ENCODE measurements at regions not wholly inside any gene's neighbourhood (a gene's known extent, or its start where the extent isn't known, plus 50 kb on each side); places are given as distances from the start of the nearest gene placed in this dataset.
"Not testable (repeated sequence)": the region's sequence is repeated elsewhere in the genome, so short reads cannot be mapped to it uniquely, and the experiment has no call there.

DNA sequence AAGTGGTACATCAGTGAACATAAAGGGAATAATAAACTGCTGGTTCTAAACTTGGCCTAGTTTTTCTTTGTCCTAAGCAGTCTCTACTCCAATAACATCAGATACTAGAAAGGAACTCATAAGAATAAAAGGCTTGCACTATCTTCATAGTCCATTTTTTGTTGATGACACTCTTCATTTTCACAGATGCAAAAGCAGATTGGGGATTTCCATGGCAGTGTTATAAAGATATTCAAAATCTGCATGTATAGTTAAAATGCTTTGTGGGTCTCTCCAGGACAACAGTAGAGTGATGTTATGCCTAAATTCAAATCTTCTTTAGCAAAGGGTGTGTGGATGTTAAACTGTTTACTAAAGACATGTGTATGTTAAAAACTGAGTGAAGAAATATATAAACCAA is 745.8 kb downstream of the TRHDE start:
- H3K4me3 ChIP-seq, result no peak overlapping the region
- no peak overlapping the region for H3K27ac ChIP-seq
- no peaks in the 10 kb centered on the region for H3K9me3 ChIP-seq (replicated peaks)
- no peak for DNase-seq
- H3K36me3 ChIP-seq, result no peaks in the 10 kb centered on the region
- no peaks in the 10 kb centered on the region for H3K27me3 ChIP-seq
- H3K4me1 ChIP-seq, result no peaks in the 10 kb centered on the region

DNA sequence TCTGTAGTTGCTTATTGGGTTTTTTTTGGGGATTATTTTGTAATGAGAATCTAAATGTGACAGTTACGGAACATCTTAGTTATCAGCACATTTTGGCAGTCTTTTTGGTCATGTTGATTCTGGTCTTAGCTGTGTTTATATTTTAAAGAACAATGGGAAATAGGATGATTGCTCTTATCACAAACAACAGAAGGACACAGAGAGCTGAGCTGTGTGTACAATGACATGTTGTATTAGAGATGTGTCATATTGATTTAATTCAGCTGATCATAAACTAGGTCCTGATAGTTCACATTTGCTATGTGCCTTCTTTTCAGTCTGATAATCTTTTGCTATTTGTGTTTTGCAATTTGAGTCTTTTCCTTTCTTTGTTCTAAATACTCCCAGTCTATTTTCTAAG is 781.7 kb downstream of the TRHDE start:
- Histone ChIP-seq H3K27ac (no peak overlapping the region), H3K4me1 (no peaks in the 10 kb centered on the region), H3K4me3 (no peak overlapping the region), H3K9me3 (replicated peaks) (no peaks in the 10 kb centered on the region), H3K27me3 (no peaks in the 10 kb centered on the region), H3K36me3 (no peaks in the 10 kb centered on the region)
- DNase-seq, result no peak

DNA sequence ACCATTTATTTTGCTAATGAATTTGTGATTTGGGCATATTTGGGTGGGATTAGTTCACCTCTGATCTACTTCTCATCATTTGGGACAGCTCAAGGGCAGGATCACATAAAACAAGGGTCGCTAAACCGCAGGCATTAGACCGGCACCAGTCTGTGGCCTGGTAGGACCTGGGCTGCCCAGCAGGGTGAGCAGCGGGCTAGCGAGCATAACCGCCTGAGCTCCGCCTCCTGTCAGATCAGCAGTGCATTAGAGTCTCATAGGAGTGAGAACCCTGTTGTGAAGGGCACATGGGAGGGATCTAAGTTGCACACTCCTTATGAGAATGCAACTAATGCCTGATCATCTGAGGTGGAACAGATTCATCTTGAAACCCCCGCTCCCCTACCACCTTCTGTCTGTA is 785.3 kb downstream of the TRHDE start:
- peak in 1 of 2 experiments; percentile 1 for DNase-seq
- Histone ChIP-seq H3K27me3 (no peaks in the 10 kb centered on the region), H3K4me3 (no peak overlapping the region)

DNA sequence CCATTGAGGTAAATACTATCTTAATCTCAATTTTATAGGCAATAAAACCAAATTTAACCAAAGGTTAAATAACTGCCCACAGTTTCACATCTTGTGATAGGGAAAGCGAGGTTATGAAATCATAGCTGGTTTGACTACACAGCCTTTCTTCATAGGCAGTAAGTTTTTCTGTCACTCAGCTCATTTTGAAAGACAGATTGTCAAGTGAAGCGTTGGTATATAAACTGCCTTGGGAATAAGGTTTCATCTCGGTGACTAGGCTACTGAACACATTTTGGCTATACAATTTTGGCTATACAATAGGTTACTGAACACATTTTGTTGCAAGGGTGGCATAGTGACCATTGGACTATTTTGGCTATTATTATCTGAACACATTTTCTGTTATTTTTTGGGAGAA is 793.7 kb downstream of the TRHDE start:
- H3K9me3 ChIP-seq (replicated peaks), result no peaks in the 10 kb centered on the region
- DNase-seq, result no peak

More for the DNA sequence above, 785.3 kb downstream of the TRHDE start:
- Histone ChIP-seq H3K9me3 (replicated peaks) (no peaks in the 10 kb centered on the region), H3K4me1 (no peaks in the 10 kb centered on the region), H3K27ac (no peak overlapping the region), H3K36me3 (no peaks in the 10 kb centered on the region)

DNA sequence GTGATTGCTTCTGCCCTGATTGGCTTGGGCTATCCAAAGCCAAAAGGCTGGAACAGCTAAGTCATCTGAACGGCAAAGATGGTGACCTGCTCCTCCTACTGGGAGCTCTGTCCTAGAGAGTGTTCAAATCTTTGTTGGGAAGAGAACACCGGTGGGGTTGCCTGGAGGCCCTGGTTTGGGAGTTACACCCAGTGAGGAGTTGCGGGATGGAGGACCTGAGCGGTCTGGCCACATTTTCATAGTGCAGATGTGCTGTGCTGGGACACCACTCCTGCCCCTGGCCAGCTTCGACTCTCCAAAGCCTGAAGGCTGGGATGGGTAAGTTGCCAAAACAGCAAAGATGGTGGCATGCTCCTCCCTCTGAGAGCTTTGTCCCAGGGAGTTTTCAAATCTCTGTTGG is 795.4 kb downstream of the TRHDE start:
- Histone ChIP-seq H3K27me3 (no peaks in the 10 kb centered on the region), H3K36me3 (no peaks in the 10 kb centered on the region), H3K4me3 (no peak overlapping the region), H3K9me3 (replicated peaks) (no peaks in the 10 kb centered on the region), H3K27ac (no peak overlapping the region), H3K4me1 (no peaks in the 10 kb centered on the region)
- DNase-seq, result no peak

More for the DNA sequence above, 793.7 kb downstream of the TRHDE start:
- no peaks in the 10 kb centered on the region for H3K27me3 ChIP-seq
- H3K4me1 ChIP-seq, result no peaks in the 10 kb centered on the region
- no peaks in the 10 kb centered on the region for H3K36me3 ChIP-seq
- H3K27ac ChIP-seq, result no peak overlapping the region
- H3K4me3 ChIP-seq, result no peak overlapping the region

DNA sequence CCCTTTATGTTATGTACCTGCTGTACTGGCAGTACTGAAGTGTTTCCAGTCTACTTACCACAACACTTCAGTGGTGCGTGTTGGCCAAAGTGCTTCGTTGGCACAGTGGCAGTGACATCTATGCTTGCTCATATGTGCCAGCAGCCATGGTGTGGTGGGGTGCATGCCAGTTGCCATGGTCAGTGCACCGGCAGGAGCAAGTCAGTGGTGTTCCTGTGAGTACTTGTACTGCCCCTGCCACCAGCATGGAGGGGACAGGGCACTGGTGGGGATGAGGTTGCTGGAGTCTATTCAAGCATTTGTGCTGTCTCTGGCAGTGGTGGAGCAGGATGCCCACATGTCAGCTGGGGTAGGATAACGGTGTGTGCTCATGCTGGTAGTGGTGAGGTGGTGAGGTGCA is 800.0 kb downstream of the TRHDE start:
- no peak overlapping the region for H3K27ac ChIP-seq
- DNase-seq, result no peak
- no peaks in the 10 kb centered on the region for H3K36me3 ChIP-seq
- H3K27me3 ChIP-seq, result no peaks in the 10 kb centered on the region
- no peaks in the 10 kb centered on the region for H3K9me3 ChIP-seq (replicated peaks)
- no peaks in the 10 kb centered on the region for H3K4me1 ChIP-seq
- H3K4me3 ChIP-seq, result no peak overlapping the region

DNA sequence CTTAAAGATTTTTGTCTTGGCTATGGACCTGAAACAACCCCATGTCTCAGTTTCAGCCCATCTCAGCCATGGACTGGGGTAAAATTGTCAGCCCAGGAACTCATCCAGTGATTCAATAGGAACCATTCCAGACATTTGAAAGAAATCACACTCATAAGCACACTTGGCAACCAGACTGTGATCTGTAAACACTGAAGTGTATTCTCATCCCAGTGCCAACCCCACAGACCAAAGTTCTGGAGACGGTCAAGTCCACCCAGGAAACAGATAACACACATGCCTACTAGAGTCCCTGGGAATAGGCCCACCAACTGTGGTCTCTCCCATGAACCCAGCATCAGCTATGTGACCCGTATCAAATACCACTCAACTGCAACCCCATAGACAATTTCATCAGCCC is 804.6 kb downstream of the TRHDE start:
- H3K4me3 ChIP-seq, result no peak overlapping the region
- no peak for DNase-seq
- no peaks in the 10 kb centered on the region for H3K4me1 ChIP-seq
- no peaks in the 10 kb centered on the region for H3K36me3 ChIP-seq
- no peak overlapping the region for H3K27ac ChIP-seq
- no peaks in the 10 kb centered on the region for H3K27me3 ChIP-seq
- H3K9me3 ChIP-seq (replicated peaks), result no peaks in the 10 kb centered on the region

DNA sequence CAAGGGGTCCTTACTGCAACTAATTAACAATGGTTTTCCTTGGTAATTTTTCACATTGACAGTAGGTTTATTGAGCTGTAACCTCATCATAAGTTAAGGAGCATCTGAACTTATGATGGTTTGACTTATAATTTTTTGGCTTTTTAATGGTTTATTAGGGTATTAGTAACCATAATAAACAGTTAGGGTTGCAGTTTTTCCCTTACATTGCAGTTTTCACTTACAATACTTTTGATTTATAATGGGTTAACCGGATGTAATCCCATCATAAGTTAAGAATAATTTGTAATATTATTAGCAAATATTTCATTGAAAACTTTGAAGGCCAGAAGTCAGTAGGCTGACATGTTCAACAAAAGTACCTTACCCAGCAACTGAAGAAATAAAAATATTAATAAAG is 811.6 kb downstream of the TRHDE start:
- no peak for DNase-seq
- Histone ChIP-seq H3K36me3 (no peaks in the 10 kb centered on the region), H3K27me3 (no peaks in the 10 kb centered on the region), H3K4me1 (no peaks in the 10 kb centered on the region), H3K27ac (no peak overlapping the region), H3K9me3 (replicated peaks) (no peaks in the 10 kb centered on the region), H3K4me3 (no peak overlapping the region)

DNA sequence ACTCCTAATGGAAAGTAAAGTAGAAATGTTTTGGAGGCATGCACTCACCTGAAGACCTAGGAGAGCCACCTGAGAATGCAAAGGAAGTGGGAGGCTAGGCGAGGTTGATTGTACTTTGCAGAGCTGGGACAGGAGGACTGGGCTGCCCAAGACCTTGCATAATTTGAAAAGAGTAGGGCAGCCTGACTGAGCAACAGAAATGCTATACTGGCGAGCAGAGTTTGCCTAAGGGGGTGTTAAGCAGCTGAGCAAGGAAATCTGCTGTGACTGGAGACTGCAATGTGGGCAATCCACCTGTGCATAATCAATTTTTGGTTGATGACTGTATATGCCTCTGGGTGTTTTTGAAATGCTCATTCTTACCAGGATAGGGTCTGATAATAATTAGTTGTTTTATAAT is 834.1 kb downstream of the TRHDE start:
- H3K36me3 ChIP-seq, result no peaks in the 10 kb centered on the region
- H3K27me3 ChIP-seq, result no peaks in the 10 kb centered on the region
- H3K4me1 ChIP-seq, result 0 out of 2 replicates have a peak, but pooled peaks cover 2% of the 10 kb centered on the region
- DNase-seq, result peak; percentile 37 to 64
- no peaks in the 10 kb centered on the region for H3K9me3 ChIP-seq (replicated peaks)
- no peak overlapping the region for H3K27ac ChIP-seq
- H3K4me3 ChIP-seq, result no peak overlapping the region

DNA sequence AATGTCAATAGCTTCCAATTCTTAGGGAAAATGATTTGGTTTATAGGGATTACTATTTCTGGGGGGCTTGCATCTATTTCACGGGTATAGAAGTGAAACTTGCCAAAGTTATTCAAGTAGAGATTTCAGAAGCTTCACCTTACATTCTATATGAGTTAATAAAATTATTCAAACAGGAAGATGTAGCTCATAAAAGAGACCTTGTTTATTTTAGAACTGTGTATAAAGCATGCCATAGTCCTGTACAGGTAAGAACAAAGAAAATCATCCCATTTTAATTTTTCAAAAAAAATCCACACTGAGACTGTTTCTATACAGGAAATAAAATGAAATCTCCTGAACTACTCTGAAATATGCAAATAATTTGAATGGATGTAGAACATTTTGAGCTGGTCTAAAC is 834.7 kb downstream of the TRHDE start:
- no peak for DNase-seq
- Histone ChIP-seq H3K36me3 (no peaks in the 10 kb centered on the region), H3K27ac (no peak overlapping the region), H3K4me3 (no peak overlapping the region), H3K27me3 (no peaks in the 10 kb centered on the region), H3K4me1 (0 out of 2 replicates have a peak, but pooled peaks cover 2% of the 10 kb centered on the region), H3K9me3 (replicated peaks) (no peaks in the 10 kb centered on the region)

DNA sequence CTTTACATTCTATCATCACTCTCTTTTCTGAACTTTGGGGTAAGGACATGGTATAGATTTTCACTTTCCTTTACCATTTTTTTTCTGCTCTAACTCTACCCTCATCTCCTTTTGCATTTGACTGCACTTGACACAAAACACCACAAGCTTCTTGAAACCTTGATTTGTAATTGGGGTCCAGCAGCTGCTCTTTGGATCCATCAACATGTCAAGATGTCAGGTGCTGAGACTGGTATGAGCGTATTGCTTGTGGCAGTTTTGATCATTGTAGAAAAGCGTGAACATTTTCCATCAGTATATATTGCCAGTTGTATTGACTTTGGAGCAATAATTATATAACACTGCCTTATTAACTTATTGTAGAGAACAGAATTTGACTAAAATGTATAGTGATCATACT is 838.6 kb downstream of the TRHDE start:
- DNase-seq, result no peak
- Histone ChIP-seq H3K27me3 (no peaks in the 10 kb centered on the region), H3K27ac (no peak overlapping the region), H3K4me1 (0 out of 2 replicates have a peak, but pooled peaks cover 2% of the 10 kb centered on the region), H3K36me3 (no peaks in the 10 kb centered on the region), H3K9me3 (replicated peaks) (no peaks in the 10 kb centered on the region), H3K4me3 (no peak overlapping the region)

DNA sequence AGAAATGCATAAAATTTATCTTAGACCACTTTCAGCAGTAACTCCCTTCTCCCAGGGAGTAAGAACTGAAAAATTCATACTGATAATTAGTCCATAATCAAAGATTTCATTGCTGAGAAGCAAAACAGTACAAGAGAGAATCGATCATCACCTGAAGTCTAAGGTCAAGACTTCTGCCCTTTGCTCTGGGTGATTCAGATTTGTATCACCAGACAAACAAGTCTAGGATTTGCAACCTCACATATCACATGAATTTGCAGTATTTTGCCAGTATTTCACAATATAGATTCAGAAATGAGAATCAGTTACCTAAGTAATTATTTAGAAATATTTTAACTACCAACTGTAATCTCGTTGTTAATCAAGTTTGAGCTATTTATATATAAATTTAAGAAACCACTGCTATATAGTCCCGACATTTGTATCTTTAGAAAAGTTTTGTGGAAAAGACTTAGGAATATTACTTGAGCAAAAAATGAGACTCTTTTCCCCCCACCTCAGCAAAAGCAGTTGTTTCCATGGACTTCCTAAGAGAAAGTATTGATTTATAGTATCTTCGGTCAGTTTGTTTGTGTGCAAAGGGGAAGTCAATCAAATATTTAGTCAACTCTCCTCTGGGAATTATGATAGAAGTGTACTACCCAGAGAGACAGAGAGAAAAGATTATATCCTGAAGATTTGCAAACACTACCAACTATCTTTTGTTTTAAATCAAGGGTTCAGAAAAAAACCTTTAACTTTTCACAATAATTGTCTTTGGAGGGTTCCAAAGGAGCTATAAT is 840.1 kb downstream of the TRHDE start:
- DNase-seq, result no peak
- Histone ChIP-seq H3K4me3 (no peak overlapping the region), H3K27ac (no peak overlapping the region), H3K9me3 (replicated peaks) (no peaks in the 10 kb centered on the region), H3K36me3 (no peaks in the 10 kb centered on the region), H3K4me1 (no peaks in the 10 kb centered on the region), H3K27me3 (no peaks in the 10 kb centered on the region)

DNA sequence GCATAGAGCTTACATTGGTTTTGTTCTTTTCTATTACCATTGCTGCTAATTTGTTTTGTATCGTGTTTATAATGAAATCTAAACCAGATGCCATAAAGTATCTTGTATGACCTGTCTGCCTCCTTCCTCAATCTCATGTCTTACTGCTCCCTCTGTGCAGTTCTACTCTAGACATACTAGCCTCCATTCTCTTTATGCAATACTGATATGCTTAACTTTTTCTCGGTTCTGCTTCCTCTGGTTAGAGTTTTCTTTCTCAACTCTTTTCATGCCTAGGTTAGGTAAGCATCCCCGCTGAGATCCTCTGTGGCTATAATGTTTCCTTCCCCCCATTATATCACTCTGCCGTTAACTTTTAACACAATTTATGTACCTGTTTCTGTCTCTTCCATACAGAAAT is 852.3 kb downstream of the TRHDE start:
- Histone ChIP-seq H3K4me1 (no peaks in the 10 kb centered on the region), H3K9me3 (replicated peaks) (no peaks in the 10 kb centered on the region), H3K36me3 (no peaks in the 10 kb centered on the region), H3K4me3 (no peak overlapping the region), H3K27me3 (no peaks in the 10 kb centered on the region), H3K27ac (no peak overlapping the region)
- no peak for DNase-seq

DNA sequence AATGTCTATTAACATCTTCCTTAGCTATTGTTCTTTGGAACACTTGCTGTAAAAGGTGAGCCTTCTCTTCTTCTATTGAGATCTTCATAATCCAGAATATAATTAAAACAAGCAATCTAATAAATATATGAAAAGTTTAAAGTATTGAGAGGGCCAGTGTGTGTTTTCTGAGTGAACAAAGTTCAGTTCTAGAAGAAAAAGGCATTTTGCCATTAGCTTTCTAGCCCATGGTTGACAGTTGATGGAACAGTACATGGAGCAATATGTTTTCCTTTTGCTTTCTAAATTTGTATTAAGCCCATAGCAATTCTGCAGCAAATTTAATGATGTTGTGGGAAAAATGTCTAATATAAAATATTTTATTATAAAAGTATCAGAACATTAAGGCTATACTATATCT is 853.0 kb downstream of the TRHDE start:
- Histone ChIP-seq H3K27ac (no peak overlapping the region), H3K9me3 (replicated peaks) (no peaks in the 10 kb centered on the region), H3K4me1 (no peaks in the 10 kb centered on the region), H3K4me3 (no peak overlapping the region), H3K36me3 (no peaks in the 10 kb centered on the region), H3K27me3 (no peaks in the 10 kb centered on the region)
- no peak for DNase-seq

DNA sequence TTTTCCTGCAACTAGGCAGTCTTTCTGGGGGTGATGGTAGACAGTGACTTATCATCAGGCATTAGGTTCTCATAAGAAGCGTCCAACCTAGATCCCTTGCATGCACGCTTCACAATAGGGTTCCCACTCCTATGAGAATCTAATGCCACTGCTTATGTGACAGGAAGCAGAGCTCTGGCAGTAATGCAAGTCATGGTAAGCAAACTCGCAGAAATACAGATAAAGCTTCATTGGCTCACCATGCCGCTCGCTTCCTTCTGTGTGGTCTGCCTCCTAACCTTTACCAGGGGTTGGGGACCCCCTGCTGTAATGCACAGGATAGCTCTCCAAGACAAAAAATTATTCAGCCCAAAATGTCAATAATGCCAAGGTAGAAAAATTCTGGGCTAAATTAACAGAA is 864.2 kb downstream of the TRHDE start:
- H3K4me3 ChIP-seq, result no peak overlapping the region
- H3K27ac ChIP-seq, result no peak overlapping the region
- H3K9me3 ChIP-seq (replicated peaks), result no peaks in the 10 kb centered on the region
- H3K36me3 ChIP-seq, result no peaks in the 10 kb centered on the region
- H3K27me3 ChIP-seq, result no peaks in the 10 kb centered on the region
- H3K4me1 ChIP-seq, result no peaks in the 10 kb centered on the region
- DNase-seq, result no peak

DNA sequence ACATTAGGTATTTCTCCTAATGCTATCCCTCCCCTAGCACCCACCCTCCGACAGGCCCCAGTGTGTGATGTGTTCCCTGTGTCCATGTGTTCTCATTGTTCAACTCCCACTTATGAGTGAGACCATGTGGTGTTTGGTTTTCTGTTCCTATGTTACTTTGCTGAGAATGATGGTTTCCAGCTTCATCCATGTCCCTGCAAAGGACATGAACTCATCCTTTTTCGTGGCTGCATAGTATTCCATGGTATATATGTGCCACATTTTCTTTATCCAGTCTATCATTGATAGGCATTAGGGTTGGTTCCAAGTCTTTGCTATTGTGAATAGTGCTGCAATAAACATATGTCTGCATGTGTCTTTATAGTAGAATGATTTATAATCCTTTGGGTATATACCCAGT is 867.5 kb downstream of the TRHDE start:
- not testable (repeated sequence) for H3K36me3 ChIP-seq; H3K27me3 ChIP-seq; H3K27ac ChIP-seq; H3K4me1 ChIP-seq; H3K4me3 ChIP-seq; H3K9me3 ChIP-seq (replicated peaks); DNase-seq

All from SJCRH30 (cell line).